Body of pancreas (tissue), 4 donors: ENCODE measurements at regions not wholly inside any gene's neighbourhood (a gene's known extent, or its start where the extent isn't known, plus 50 kb on each side); places are given as distances from the start of the nearest gene placed in this dataset.

Source experiments
- ATAC-seq: fragments of 150-250 bp; one replicate; pipeline ENCODE4 v1.9.1; 2016
- DNase-seq, 4 donors: peaks; one replicate each; pipeline ENCODE4 v3.0.0-alpha.2; 2019
- H3K27ac ChIP-seq, 4 donors: fragments of 200-600 bp; sonication (generic); 1 replicate in 3 of 4; 2 replicates in 1 of 4; pipeline versions ENCODE4 v1.5.1 to v1.6.1; 2016 to 2019; ENCODE audit warnings: mild to moderate bottlenecking in 1 of 4, mixed read lengths in 1 of 4, moderate library complexity in 1 of 4
- H3K27me3 ChIP-seq, 2 donors: fragments of 200-600 bp; sonication (generic); one replicate each; pipeline ENCODE4 v1.6.0; 2016; ENCODE audit warnings: mild to moderate bottlenecking in 1 of 2
- H3K36me3 ChIP-seq, 2 donors: fragments of 200-600 bp; sonication (generic); replicated peaks in 1 of 2; 2 replicates each; pipeline ENCODE4 v1.5.1; 2016; ENCODE audit warnings: low read depth in 2 of 2; ENCODE audit not compliant: insufficient read depth in 1 of 2
- H3K4me1 ChIP-seq: fragments of 200-600 bp; sonication (generic); one replicate; pipeline ENCODE4 v1.6.0; 2016
- H3K4me3 ChIP-seq, 2 donors: fragments of 200-600 bp; sonication (generic); 1 replicate in 1 of 2; 2 replicates in 1 of 2; pipeline ENCODE4 v1.5.1; 2016 to 2019
- H3K9me3 ChIP-seq, 3 donors: fragments of 200-600 bp; sonication (generic); 1 replicate in 2 of 3; 2 replicates in 1 of 3; pipeline ENCODE4 v1.5.1; 2016
- POLR2A ChIP-seq, 3 donors: fragments of 450-650 bp; IDR thresholded peaks; one replicate each; pipeline ENCODE4 v1.6.1; 2016; ENCODE audit warnings: antibody characterized with exemption in 3 of 3, mild to moderate bottlenecking in 2 of 3
- WGBS, 2 donors: methylation state at CpG; one replicate each; pipeline ENCODE4 v1.1.5; 2017; 5-methylcytosine and 5-hydroxymethylcytosine counted together
- intact Hi-C: fragments of 100-400 bp; cut with DNase I; formaldehyde crosslinking; loops from one replicate; pipeline ENCODE4 v1.15.1; 2023
- TF ChIP-seq, protein P1 (sequence below), 7 experiments: fragments of 450-650 bp in 4 of 7; fragments of 200-600 bp in 3 of 7; sonication (generic) in 3 of 7; IDR thresholded peaks; one replicate each; pipeline ENCODE4 v1.5.1; 2016 to 2019; ENCODE audit warnings: antibody characterized with exemption in 7 of 7

DNA sequence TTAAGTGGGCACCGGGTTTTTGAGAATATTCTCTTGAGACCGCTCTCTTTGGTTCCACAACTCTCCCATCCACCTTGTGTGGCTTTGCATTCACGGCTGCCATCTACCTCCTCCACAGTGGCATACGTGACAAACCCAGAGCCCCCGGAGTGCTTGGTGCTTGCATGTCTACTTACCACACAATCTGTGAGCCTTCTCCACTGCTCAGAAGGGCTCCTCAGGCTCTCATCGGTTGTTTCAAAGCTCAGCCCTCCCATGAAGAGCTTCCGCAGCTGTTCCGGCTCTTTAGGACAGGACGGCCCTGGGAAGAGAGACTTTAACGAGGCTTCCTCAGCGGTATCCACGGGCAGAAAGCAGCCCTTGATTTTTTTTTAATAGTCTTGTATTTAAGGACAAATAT, 167.6 kb upstream of the ANK2 start:
- H3K4me1 ChIP-seq, result peaks cover 9% of the 10 kb centered on the region
- TF ChIP-seq, protein P1, sequence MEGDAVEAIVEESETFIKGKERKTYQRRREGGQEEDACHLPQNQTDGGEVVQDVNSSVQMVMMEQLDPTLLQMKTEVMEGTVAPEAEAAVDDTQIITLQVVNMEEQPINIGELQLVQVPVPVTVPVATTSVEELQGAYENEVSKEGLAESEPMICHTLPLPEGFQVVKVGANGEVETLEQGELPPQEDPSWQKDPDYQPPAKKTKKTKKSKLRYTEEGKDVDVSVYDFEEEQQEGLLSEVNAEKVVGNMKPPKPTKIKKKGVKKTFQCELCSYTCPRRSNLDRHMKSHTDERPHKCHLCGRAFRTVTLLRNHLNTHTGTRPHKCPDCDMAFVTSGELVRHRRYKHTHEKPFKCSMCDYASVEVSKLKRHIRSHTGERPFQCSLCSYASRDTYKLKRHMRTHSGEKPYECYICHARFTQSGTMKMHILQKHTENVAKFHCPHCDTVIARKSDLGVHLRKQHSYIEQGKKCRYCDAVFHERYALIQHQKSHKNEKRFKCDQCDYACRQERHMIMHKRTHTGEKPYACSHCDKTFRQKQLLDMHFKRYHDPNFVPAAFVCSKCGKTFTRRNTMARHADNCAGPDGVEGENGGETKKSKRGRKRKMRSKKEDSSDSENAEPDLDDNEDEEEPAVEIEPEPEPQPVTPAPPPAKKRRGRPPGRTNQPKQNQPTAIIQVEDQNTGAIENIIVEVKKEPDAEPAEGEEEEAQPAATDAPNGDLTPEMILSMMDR (IDR thresholded peaks at IDR 0.05), result no peak
- TF ChIP-seq POLR2A (IDR thresholded peaks at IDR 0.05), result no peak
- DNase-seq (peak in 1 of 4 donors; percentile 7), ATAC-seq (no peak)
- H3K9me3 ChIP-seq, result no peaks in the 10 kb centered on the region
- no peaks in the 10 kb centered on the region for H3K36me3 ChIP-seq
- intact Hi-C loops, result no loop called here
- no peaks in the 10 kb centered on the region for H3K27me3 ChIP-seq
- no peak overlapping the region for H3K4me3 ChIP-seq
- no peak overlapping the region for H3K27ac ChIP-seq
- WGBS, 2 donors, result 39 to 44% methylated on average over 12 of the region's 12 CpGs

DNA sequence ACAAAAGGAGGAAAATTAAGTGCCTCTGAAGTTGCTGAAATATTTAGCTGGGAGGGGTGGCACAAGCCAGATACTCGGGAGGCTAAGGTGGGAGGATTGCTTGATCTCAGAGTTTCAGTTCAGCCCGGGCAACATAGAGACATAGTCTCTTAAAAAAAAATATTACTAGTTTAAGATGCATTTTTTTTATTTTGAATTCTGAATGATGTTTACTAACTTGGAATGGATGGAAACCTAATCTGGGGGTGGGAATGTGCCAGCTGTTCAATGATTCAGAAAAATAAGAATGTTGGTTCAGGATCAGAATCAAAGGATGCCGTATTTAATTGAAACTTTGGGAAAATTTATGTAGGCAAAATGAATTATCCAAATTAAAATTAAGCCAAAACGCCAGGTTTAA, 167.2 kb upstream of the ANK2 start:
- ATAC-seq (no peak), DNase-seq (no peak)
- 22 to 29% methylated on average over 4 of the region's 4 CpGs for WGBS, 2 donors
- Histone ChIP-seq H3K4me1 (peaks cover 9% of the 10 kb centered on the region), H3K9me3 (no peaks in the 10 kb centered on the region), H3K27ac (no peak overlapping the region), H3K36me3 (no peaks in the 10 kb centered on the region), H3K27me3 (no peaks in the 10 kb centered on the region), H3K4me3 (no peak overlapping the region)
- intact Hi-C loops, result no loop called here
- TF ChIP-seq, protein P1 (IDR thresholded peaks at IDR 0.05), result no peak
- no peak for TF ChIP-seq POLR2A (IDR thresholded peaks at IDR 0.05)

DNA sequence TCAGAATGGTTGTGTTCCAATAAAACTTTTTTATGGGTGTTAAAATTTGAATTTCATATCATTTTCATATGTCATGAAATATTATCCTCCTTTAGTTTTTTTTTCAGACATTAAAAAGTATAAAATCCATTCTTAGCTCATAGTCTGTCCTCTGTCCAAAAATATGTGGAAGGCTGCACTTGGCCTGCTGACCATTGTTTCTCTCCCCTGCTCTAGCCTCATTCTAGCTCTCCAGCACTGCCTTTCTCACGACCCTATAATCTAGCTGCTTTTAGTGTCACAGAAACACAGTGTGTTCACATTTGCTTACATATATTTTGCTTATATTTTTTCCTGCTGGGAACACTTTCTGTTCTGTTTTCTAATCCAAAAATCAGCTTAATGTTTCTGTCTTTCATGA, 165.0 kb upstream of the ANK2 start:
- Histone ChIP-seq H3K27ac (no peak overlapping the region), H3K9me3 (no peaks in the 10 kb centered on the region), H3K27me3 (no peaks in the 10 kb centered on the region), H3K4me3 (no peak overlapping the region), H3K36me3 (no peaks in the 10 kb centered on the region), H3K4me1 (peaks cover 9% of the 10 kb centered on the region)
- 40 to 90% methylated on average over 1 of the region's 1 CpG for WGBS, 2 donors
- DNase-seq, result no peak
- intact Hi-C loops, result no loop called here
- TF ChIP-seq, protein P1 (IDR thresholded peaks at IDR 0.05), result no peak
- TF ChIP-seq POLR2A (IDR thresholded peaks at IDR 0.05), result no peak
- ATAC-seq, result no peak

DNA sequence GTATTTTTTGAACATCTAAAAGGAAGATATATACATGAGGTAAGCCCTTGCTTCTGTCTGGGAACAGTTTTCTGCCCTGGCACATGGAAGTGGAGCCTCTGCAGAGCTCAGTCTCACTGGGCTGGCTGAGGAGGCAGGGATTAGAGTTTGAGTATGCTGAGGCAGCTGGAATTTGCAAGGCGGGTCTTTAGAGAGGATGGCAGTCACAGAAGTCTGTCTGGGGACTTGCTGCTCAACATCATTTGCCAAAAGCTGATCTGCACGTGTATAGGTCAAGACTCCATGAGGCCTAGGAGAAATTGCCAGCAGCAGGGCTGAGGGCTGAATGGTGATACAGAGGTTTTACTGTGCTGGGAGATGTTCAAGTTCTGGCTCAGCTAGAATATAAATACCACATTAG, 163.6 kb upstream of the ANK2 start:
- intact Hi-C loops, result no loop called here
- Histone ChIP-seq H3K4me1 (peaks cover 9% of the 10 kb centered on the region), H3K9me3 (no peaks in the 10 kb centered on the region), H3K27me3 (no peaks in the 10 kb centered on the region), H3K4me3 (no peak overlapping the region), H3K27ac (no peak overlapping the region), H3K36me3 (no peaks in the 10 kb centered on the region)
- ATAC-seq (no peak), DNase-seq (no peak)
- 71 to 87% methylated on average over 2 of the region's 2 CpGs for WGBS, 2 donors
- TF ChIP-seq, protein P1 (IDR thresholded peaks at IDR 0.05), result no peak
- no peak for TF ChIP-seq POLR2A (IDR thresholded peaks at IDR 0.05)

DNA sequence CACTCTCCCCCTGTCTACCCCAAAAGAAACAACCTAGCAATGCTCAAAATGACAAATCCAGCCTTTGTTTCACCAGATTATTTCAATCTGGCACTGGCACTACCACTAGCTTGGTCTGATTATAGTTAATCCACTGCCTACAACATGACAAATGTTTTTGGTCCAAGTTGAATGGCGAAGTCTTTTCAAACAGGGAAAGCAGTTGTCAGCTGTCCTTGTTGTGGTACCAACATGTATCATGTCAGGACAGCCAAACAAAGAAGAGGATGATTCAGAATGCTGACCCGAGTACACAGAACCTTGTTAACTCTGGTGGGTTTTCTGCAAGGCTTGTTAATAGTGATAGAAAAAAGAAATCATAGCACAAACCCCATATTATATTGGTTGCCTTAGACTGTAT, 160.8 kb upstream of the ANK2 start:
- H3K4me3 ChIP-seq, result no peak overlapping the region
- H3K9me3 ChIP-seq, result no peaks in the 10 kb centered on the region
- no peaks in the 10 kb centered on the region for H3K36me3 ChIP-seq
- intact Hi-C loops, result no loop called here
- H3K27ac ChIP-seq, result no peak overlapping the region
- no peaks in the 10 kb centered on the region for H3K27me3 ChIP-seq
- 61 to 66% methylated on average over 2 of the region's 2 CpGs for WGBS, 2 donors
- TF ChIP-seq, protein P1 (IDR thresholded peaks at IDR 0.05), result no peak
- TF ChIP-seq POLR2A (IDR thresholded peaks at IDR 0.05), result no peak
- H3K4me1 ChIP-seq, result no peaks in the 10 kb centered on the region
- DNase-seq, result no peak
- no peak for ATAC-seq
